ENCODE measurements at regions not wholly inside any gene's neighbourhood (a gene's known extent, or its start where the extent isn't known, plus 50 kb on each side); places are given as distances from the start of the nearest gene placed in this dataset.

GRCh38 chr3:115251509-115251908, 104.4 kb upstream of the ZBTB20 start:
- H3K4me2 ChIP-seq (ENCODE audit: control insufficient read depth, insufficient read depth): no peak overlapping the region
- H3K36me3 ChIP-seq (ENCODE audit: control insufficient read depth in 2 of 2, insufficient read depth in 2 of 2, low read length in 1 of 2): no peaks in the 10 kb centered on the region
- ChIA-PET POLR2A (no interaction called here), SMC1A (ENCODE audit: uncharacterized antibody, unreplicated experiment) (no interaction called here), RAD21 (ENCODE audit: unreplicated experiment) (no interaction called here), CTCF (no interaction called here)
- H3K27ac ChIP-seq (ENCODE audit: control insufficient read depth, insufficient read depth): no peak overlapping the region
- H3K79me2 ChIP-seq (ENCODE audit: control insufficient read depth, insufficient read depth, low read length): no peaks in the 10 kb centered on the region
- no peaks in the 10 kb centered on the region for H3K9me3 ChIP-seq (replicated peaks; ENCODE audit: control insufficient read depth, insufficient read depth, low read length)
- no peak overlapping the region for H2AFZ ChIP-seq (ENCODE audit: control insufficient read depth, low read depth, low read length)
- no peaks in the 10 kb centered on the region for H3K4me1 ChIP-seq (ENCODE audit: control insufficient read depth, insufficient read depth, low read length)
- TF ChIP-seq RELA (IDR thresholded peaks at IDR 0.05; ENCODE audit: borderline replicate concordance, partially characterized antibody) (no peak), ELK1 (IDR thresholded peaks at IDR 0.05; ENCODE audit: low read depth, low read length) (no peak), PKNOX1 (IDR thresholded peaks at IDR 0.05) (no peak), TCF3 (IDR thresholded peaks at IDR 0.05; ENCODE audit: borderline replicate concordance, insufficient read depth, low read depth, low read length) (no peak), KDM1A (IDR thresholded peaks at IDR 0.05; ENCODE audit: borderline replicate concordance) (no peak), ZNF24 (IDR thresholded peaks at IDR 0.05) (no peak), LARP7 (IDR thresholded peaks at IDR 0.05) (no peak), PAX5 (IDR thresholded peaks at IDR 0.05; ENCODE audit: borderline replicate concordance, low read depth, low read length) (no peak), RFX5 (IDR thresholded peaks at IDR 0.05; ENCODE audit: low read depth, low read length) (no peak), GATAD2B (conservative IDR thresholded peaks at IDR 0.05; ENCODE audit: low read depth) (no peak), ZNF207 (IDR thresholded peaks at IDR 0.05; ENCODE audit: borderline replicate concordance) (no peak), KAT2A (conservative IDR thresholded peaks at IDR 0.05; ENCODE audit: control insufficient read depth, low read depth, low read length) (no peak), SIN3A (IDR thresholded peaks at IDR 0.05; ENCODE audit: low read depth, low read length) (no peak), ZNF274 (IDR thresholded peaks at IDR 0.05; ENCODE audit: insufficient read depth, insufficient read length) (no peak), MAX (IDR thresholded peaks at IDR 0.05; ENCODE audit: low read depth, low read length) (no peak), ZBED1 (IDR thresholded peaks at IDR 0.05; ENCODE audit: borderline replicate concordance) (no peak)
- H3K4me3 ChIP-seq: no peak overlapping the region
- BruUV-seq (replicated peaks): no TSS peak
- ATAC-seq (no peak), DNase-seq (ENCODE audit: low read depth, low spot score) (no peak), FAIRE-seq (no peak)
- intact Hi-C loops (cut with micrococcal nuclease; ENCODE audit: unreplicated experiment) (no loop called here), in situ Hi-C loops (cut with MboI) (no loop called here)
- no peaks in the 10 kb centered on the region for H3K27me3 ChIP-seq (replicated peaks in 1 of 2; ENCODE audit: control insufficient read depth in 2 of 2, insufficient read depth in 2 of 2, low read length in 1 of 2)
- H3K9ac ChIP-seq (ENCODE audit: control insufficient read depth, insufficient read depth, low read length): no peak overlapping the region
- no peaks in the 10 kb centered on the region for H4K20me1 ChIP-seq (ENCODE audit: control insufficient read depth, insufficient read depth)
